ENCODE measurements at regions not wholly inside any gene's neighbourhood (a gene's known extent, or its start where the extent isn't known, plus 50 kb on each side); places are given as distances from the start of the nearest gene placed in this dataset.

GRCh38 chr1:222358100-222358499, 189.8 kb downstream of the HHIPL2 start:
- no peak for DNase-seq

- DNase-seq, result no peak
Observed at GRCh38 chr1:222357252-222357651, 190.7 kb downstream of the HHIPL2 start.

GRCh38 chr1:222347627-222348026, 200.3 kb downstream of the HHIPL2 start:
- DNase-seq, result no peak

GRCh38 chr1:222346955-222347354, 200.9 kb downstream of the HHIPL2 start:
- no peak for DNase-seq

GRCh38 chr1:222339376-222339947, 208.4 kb downstream of the HHIPL2 start:
- DNase-seq, result no peak

- no peak for DNase-seq
Observed at GRCh38 chr1:222335586-222335985, 212.3 kb downstream of the HHIPL2 start.

- DNase-seq, result peak; percentile 34
Observed at GRCh38 chr1:222334026-222334680, 213.8 kb downstream of the HHIPL2 start.

- DNase-seq, result no peak
Observed at GRCh38 chr1:222331765-222332164, 216.1 kb downstream of the HHIPL2 start.

GRCh38 chr1:222331340-222331739, 216.6 kb downstream of the HHIPL2 start:
- no peak for DNase-seq

GRCh38 chr1:222329493-222330045, 218.3 kb downstream of the HHIPL2 start:
- no peak for DNase-seq

- DNase-seq, result no peak
Observed at GRCh38 chr1:222326710-222327036, 221.2 kb downstream of the HHIPL2 start.

- DNase-seq, result no peak
Observed at GRCh38 chr1:222326006-222326709, 221.7 kb downstream of the HHIPL2 start.

GRCh38 chr1:222325506-222325905, 222.4 kb downstream of the HHIPL2 start:
- no peak for DNase-seq

GRCh38 chr1:222314839-222315238, 233.1 kb downstream of the HHIPL2 start:
- DNase-seq, result no peak

GRCh38 chr1:222310836-222311235, 237.1 kb downstream of the HHIPL2 start:
- no peak for DNase-seq

GRCh38 chr1:222307621-222308020, 240.3 kb downstream of the HHIPL2 start:
- DNase-seq, result no peak

- DNase-seq, result no peak
Observed at GRCh38 chr1:222306512-222306911, 241.4 kb downstream of the HHIPL2 start.

- DNase-seq, result no peak
Observed at GRCh38 chr1:222306011-222306410, 241.9 kb downstream of the HHIPL2 start.

GRCh38 chr1:222301652-222302051, 246.3 kb downstream of the HHIPL2 start:
- no peak for DNase-seq

- DNase-seq, result no peak
Observed at GRCh38 chr1:222299524-222299923, 248.4 kb downstream of the HHIPL2 start.

GRCh38 chr1:222290866-222291265, 257.0 kb downstream of the HHIPL2 start:
- no peak for DNase-seq

GRCh38 chr1:222288053-222288452, 259.9 kb downstream of the HHIPL2 start:
- no peak for DNase-seq

GRCh38 chr1:222286011-222286410, 261.9 kb downstream of the HHIPL2 start:
- DNase-seq, result no peak

GRCh38 chr1:222285526-222285925, 262.4 kb downstream of the HHIPL2 start:
- DNase-seq, result no peak

Data from activated CD4-positive, alpha-beta T cell treated with anti-CD3 and anti-CD28 coated beads for 48 hours (primary cell).